GM23248 (cell line): ENCODE measurements at regions not wholly inside any gene's neighbourhood (a gene's known extent, or its start where the extent isn't known, plus 50 kb on each side); places are given as distances from the start of the nearest gene placed in this dataset.

Source experiments
- EZH2 ChIP-seq: fragments of 200-600 bp; sonication (generic); IDR thresholded peaks from 2 replicates; pipeline ENCODE4 v1.6.1; 2018; ENCODE audit warnings: antibody characterized with exemption, mild to moderate bottlenecking; ENCODE audit not compliant: insufficient read depth, poor library complexity, severe bottlenecking
- EZH2phosphoT487 ChIP-seq: fragments of 200-600 bp; sonication (generic); IDR thresholded peaks from 2 replicates; pipeline ENCODE4 v1.6.1; 2018; ENCODE audit warnings: antibody characterized with exemption, moderate library complexity, mild to moderate bottlenecking, low read depth; ENCODE audit not compliant: insufficient read depth

- TF ChIP-seq EZH2 (no peak), EZH2phosphoT487 (no peak)
Measured at GRCh38 chr3:94401466-94401865, 338.6 kb downstream of the NSUN3 start.
